ENCODE measurements at regions not wholly inside any gene's neighbourhood (a gene's known extent, or its start where the extent isn't known, plus 50 kb on each side); places are given as distances from the start of the nearest gene placed in this dataset.

- no peak for TF ChIP-seq CTCF (IDR thresholded peaks at IDR 0.05; ENCODE audit: low read depth, low read length)
- Histone ChIP-seq H3K27me3 (ENCODE audit: control insufficient read depth, insufficient read depth, low read length) (no peaks in the 10 kb centered on the region), H3K27ac (ENCODE audit: low read depth, low read length) (no peak overlapping the region), H3K4me3 (ENCODE audit: low read depth, low read length) (no peak overlapping the region), H3K9me3 (ENCODE audit: control insufficient read depth, insufficient read depth, low read length) (peaks cover 18% of the 10 kb centered on the region)
- no peak for DNase-seq (ENCODE audit: low read depth, low spot score)
- POLR2A ChIA-PET: no interaction called here
- CTCF ChIA-PET: no interaction called here
These were observed 187.9 kb upstream of the STXBP6 start for GRCh38 chr14:25237845-25238244.

GRCh38 chr14:25233613-25234012, 183.7 kb upstream of the STXBP6 start:
- no peak overlapping the region for H3K27ac ChIP-seq (ENCODE audit: low read depth, low read length)
- TF ChIP-seq CTCF (IDR thresholded peaks at IDR 0.05; ENCODE audit: low read depth, low read length): no peak
- H3K4me3 ChIP-seq (ENCODE audit: low read depth, low read length): no peak overlapping the region
- DNase-seq (ENCODE audit: low read depth, low spot score): no peak
- peaks cover 21% of the 10 kb centered on the region for H3K9me3 ChIP-seq (ENCODE audit: control insufficient read depth, insufficient read depth, low read length)
- CTCF ChIA-PET: no interaction called here
- H3K27me3 ChIP-seq (ENCODE audit: control insufficient read depth, insufficient read depth, low read length): no peaks in the 10 kb centered on the region
- POLR2A ChIA-PET: no interaction called here

- Histone ChIP-seq H3K27me3 (ENCODE audit: control insufficient read depth, insufficient read depth, low read length) (no peaks in the 10 kb centered on the region), H3K4me3 (ENCODE audit: low read depth, low read length) (no peak overlapping the region), H3K27ac (ENCODE audit: low read depth, low read length) (no peak overlapping the region), H3K9me3 (ENCODE audit: control insufficient read depth, insufficient read depth, low read length) (peaks cover 15% of the 10 kb centered on the region)
- no peak for TF ChIP-seq CTCF (IDR thresholded peaks at IDR 0.05; ENCODE audit: low read depth, low read length)
- CTCF ChIA-PET: no interaction called here
- DNase-seq (ENCODE audit: low read depth, low spot score): no peak
- POLR2A ChIA-PET: no interaction called here
These were observed 181.1 kb upstream of the STXBP6 start for GRCh38 chr14:25231004-25231403.

- H3K4me3 ChIP-seq (ENCODE audit: low read depth, low read length): no peak overlapping the region
- H3K9me3 ChIP-seq (ENCODE audit: control insufficient read depth, insufficient read depth, low read length): peaks cover 11% of the 10 kb centered on the region; the same call in 1 of the 2 replicates
- no peaks in the 10 kb centered on the region for H3K27me3 ChIP-seq (ENCODE audit: control insufficient read depth, insufficient read depth, low read length)
- CTCF ChIA-PET: interaction anchor here (0.7 kb wide), 1 partner anchor 17 kb away, joined by 3 read pairs; no protein-coding TSS in a partner anchor
- no peak overlapping the region for H3K27ac ChIP-seq (ENCODE audit: low read depth, low read length)
- DNase-seq (ENCODE audit: low read depth, low spot score): no peak
- POLR2A ChIA-PET: no interaction called here
- no peak for TF ChIP-seq CTCF (IDR thresholded peaks at IDR 0.05; ENCODE audit: low read depth, low read length)
These were observed 176.3 kb upstream of the STXBP6 start for GRCh38 chr14:25226214-25226613.

- Histone ChIP-seq H3K27ac (ENCODE audit: low read depth, low read length) (no peak overlapping the region), H3K27me3 (ENCODE audit: control insufficient read depth, insufficient read depth, low read length) (no peaks in the 10 kb centered on the region), H3K4me3 (ENCODE audit: low read depth, low read length) (no peak overlapping the region), H3K9me3 (ENCODE audit: control insufficient read depth, insufficient read depth, low read length) (peaks cover 3% of the 10 kb centered on the region; the same call in 1 of the 2 replicates)
- POLR2A ChIA-PET: no interaction called here
- no peak for DNase-seq (ENCODE audit: low read depth, low spot score)
- CTCF ChIA-PET: no interaction called here
- TF ChIP-seq CTCF (IDR thresholded peaks at IDR 0.05; ENCODE audit: low read depth, low read length): no peak
These were observed 172.3 kb upstream of the STXBP6 start for GRCh38 chr14:25222256-25222655.

Measured in AG04450 (cell line).